ENCODE measurements at regions not wholly inside any gene's neighbourhood (a gene's known extent, or its start where the extent isn't known, plus 50 kb on each side); places are given as distances from the start of the nearest gene placed in this dataset.

DNA sequence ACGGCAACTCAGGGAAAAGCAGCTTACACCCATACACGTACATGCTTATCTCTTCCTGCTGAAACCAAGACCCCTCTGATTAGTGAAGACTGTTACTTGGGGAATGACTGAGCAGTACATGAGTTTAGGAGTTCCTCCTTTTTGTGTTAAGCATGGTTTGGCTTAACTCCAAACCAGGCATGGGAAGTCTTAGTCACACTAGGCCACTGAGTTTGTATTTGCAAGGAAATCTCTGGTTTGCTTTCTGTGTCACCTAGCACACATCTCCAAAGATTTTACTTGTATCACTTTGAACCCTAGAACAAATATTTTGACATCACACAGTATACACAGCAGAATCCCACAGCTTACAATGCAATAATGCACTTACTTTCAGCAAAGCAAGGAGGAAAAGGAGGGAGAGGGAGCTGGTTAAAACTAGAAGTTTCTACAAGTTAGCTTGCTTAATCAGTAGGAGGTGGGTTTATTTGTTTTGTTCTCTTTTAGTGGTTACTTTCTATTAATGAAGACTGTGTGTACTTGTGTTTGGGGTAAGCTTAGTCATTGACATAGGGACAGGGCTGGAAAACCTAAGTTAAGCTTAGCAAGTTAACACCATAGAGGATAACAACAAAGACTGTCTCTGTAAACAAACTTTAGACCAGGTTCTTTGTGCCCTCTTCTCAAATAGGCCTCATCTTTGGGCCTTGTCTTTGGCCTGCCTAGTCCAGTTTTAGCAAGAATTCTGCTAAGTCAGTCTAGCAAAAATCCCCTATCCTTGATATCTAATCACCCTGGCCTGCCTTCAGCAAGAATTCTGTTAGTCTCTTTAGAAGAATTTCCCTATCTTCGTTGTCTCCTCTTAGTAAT is 219.4 kb downstream of the MREG start (continued):
- TF ChIP-seq, protein P1, sequence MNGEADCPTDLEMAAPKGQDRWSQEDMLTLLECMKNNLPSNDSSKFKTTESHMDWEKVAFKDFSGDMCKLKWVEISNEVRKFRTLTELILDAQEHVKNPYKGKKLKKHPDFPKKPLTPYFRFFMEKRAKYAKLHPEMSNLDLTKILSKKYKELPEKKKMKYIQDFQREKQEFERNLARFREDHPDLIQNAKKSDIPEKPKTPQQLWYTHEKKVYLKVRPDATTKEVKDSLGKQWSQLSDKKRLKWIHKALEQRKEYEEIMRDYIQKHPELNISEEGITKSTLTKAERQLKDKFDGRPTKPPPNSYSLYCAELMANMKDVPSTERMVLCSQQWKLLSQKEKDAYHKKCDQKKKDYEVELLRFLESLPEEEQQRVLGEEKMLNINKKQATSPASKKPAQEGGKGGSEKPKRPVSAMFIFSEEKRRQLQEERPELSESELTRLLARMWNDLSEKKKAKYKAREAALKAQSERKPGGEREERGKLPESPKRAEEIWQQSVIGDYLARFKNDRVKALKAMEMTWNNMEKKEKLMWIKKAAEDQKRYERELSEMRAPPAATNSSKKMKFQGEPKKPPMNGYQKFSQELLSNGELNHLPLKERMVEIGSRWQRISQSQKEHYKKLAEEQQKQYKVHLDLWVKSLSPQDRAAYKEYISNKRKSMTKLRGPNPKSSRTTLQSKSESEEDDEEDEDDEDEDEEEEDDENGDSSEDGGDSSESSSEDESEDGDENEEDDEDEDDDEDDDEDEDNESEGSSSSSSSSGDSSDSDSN (CRISPR knock-in tag; IDR thresholded peaks at IDR 0.05), result peak; percentile 52; the same call in 1 of the 2 replicates
- TF ChIP-seq, protein P2, sequence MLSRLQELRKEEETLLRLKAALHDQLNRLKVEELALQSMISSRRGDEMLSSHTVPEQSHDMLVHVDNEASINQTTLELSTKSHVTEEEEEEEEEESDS (CRISPR knock-in tag; IDR thresholded peaks at IDR 0.05; ENCODE audit: borderline replicate concordance), result 0 out of 2 replicates have a peak, but pooled peaks have one; percentile 78
- TF ChIP-seq ZNF451 (CRISPR knock-in tag; IDR thresholded peaks at IDR 0.05) (peak; percentile 27; the same call in 1 of the 2 replicates), ETV5 (CRISPR knock-in tag; IDR thresholded peaks at IDR 0.05; ENCODE audit: borderline replicate concordance) (peak; percentile 96), RXRA (CRISPR knock-in tag; IDR thresholded peaks at IDR 0.05) (peak; percentile 56; the same call in 1 of the 2 replicates), MAFG (CRISPR knock-in tag; IDR thresholded peaks at IDR 0.05) (no peak), HDAC2 (CRISPR knock-in tag; IDR thresholded peaks at IDR 0.05) (peak; percentile 98), ZNF558 (CRISPR knock-in tag; IDR thresholded peaks at IDR 0.05; ENCODE audit: borderline replicate concordance) (peak; percentile 65; the same call in 1 of the 2 replicates), ZNF180 (CRISPR knock-in tag; IDR thresholded peaks at IDR 0.05; ENCODE audit: borderline replicate concordance, low read depth) (no peak), GLI4 (CRISPR knock-in tag; IDR thresholded peaks at IDR 0.05; ENCODE audit: borderline replicate concordance) (no peak), ZNF101 (CRISPR knock-in tag; IDR thresholded peaks at IDR 0.05; ENCODE audit: borderline replicate concordance, low read depth) (no peak), KMT2B (CRISPR knock-in tag; IDR thresholded peaks at IDR 0.05) (peak; percentile 77)
- TF ChIP-seq, protein P3, sequence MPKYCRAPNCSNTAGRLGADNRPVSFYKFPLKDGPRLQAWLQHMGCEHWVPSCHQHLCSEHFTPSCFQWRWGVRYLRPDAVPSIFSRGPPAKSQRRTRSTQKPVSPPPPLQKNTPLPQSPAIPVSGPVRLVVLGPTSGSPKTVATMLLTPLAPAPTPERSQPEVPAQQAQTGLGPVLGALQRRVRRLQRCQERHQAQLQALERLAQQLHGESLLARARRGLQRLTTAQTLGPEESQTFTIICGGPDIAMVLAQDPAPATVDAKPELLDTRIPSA (CRISPR knock-in tag; IDR thresholded peaks at IDR 0.05; ENCODE audit: borderline replicate concordance), result no peak
- TF ChIP-seq, protein P4, sequence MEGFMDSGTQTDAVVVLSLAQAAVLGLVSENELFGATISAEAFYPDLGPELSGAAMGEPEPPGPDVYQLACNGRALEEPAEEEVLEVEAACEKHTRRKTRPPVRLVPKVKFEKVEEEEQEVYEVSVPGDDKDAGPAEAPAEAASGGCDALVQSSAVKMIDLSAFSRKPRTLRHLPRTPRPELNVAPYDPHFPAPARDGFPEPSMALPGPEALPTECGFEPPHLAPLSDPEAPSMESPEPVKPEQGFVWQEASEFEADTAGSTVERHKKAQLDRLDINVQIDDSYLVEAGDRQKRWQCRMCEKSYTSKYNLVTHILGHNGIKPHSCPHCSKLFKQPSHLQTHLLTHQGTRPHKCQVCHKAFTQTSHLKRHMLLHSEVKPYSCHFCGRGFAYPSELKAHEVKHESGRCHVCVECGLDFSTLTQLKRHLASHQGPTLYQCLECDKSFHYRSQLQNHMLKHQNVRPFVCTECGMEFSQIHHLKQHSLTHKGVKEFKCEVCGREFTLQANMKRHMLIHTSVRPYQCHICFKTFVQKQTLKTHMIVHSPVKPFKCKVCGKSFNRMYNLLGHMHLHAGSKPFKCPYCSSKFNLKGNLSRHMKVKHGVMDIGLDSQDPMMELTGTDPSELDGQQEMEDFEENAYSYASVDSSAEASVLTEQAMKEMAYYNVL (CRISPR knock-in tag; IDR thresholded peaks at IDR 0.05; ENCODE audit: borderline replicate concordance), result peak; percentile 97; the same call in 1 of the 2 replicates
- TF ChIP-seq, protein P5, sequence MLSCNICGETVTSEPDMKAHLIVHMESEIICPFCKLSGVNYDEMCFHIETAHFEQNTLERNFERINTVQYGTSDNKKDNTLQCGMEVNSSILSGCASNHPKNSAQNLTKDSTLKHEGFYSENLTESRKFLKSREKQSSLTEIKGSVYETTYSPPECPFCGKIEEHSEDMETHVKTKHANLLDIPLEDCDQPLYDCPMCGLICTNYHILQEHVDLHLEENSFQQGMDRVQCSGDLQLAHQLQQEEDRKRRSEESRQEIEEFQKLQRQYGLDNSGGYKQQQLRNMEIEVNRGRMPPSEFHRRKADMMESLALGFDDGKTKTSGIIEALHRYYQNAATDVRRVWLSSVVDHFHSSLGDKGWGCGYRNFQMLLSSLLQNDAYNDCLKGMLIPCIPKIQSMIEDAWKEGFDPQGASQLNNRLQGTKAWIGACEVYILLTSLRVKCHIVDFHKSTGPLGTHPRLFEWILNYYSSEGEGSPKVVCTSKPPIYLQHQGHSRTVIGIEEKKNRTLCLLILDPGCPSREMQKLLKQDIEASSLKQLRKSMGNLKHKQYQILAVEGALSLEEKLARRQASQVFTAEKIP (CRISPR knock-in tag; IDR thresholded peaks at IDR 0.05; ENCODE audit: borderline replicate concordance), result no peak
- TF ChIP-seq, protein P6, sequence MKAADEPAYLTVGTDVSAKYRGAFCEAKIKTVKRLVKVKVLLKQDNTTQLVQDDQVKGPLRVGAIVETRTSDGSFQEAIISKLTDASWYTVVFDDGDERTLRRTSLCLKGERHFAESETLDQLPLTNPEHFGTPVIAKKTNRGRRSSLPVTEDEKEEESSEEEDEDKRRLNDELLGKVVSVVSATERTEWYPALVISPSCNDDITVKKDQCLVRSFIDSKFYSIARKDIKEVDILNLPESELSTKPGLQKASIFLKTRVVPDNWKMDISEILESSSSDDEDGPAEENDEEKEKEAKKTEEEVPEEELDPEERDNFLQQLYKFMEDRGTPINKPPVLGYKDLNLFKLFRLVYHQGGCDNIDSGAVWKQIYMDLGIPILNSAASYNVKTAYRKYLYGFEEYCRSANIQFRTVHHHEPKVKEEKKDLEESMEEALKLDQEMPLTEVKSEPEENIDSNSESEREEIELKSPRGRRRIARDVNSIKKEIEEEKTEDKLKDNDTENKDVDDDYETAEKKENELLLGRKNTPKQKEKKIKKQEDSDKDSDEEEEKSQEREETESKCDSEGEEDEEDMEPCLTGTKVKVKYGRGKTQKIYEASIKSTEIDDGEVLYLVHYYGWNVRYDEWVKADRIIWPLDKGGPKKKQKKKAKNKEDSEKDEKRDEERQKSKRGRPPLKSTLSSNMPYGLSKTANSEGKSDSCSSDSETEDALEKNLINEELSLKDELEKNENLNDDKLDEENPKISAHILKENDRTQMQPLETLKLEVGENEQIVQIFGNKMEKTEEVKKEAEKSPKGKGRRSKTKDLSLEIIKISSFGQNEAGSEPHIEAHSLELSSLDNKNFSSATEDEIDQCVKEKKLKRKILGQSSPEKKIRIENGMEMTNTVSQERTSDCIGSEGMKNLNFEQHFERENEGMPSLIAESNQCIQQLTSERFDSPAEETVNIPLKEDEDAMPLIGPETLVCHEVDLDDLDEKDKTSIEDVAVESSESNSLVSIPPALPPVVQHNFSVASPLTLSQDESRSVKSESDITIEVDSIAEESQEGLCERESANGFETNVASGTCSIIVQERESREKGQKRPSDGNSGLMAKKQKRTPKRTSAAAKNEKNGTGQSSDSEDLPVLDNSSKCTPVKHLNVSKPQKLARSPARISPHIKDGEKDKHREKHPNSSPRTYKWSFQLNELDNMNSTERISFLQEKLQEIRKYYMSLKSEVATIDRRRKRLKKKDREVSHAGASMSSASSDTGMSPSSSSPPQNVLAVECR (CRISPR knock-in tag; IDR thresholded peaks at IDR 0.05; ENCODE audit: borderline replicate concordance), result peak; percentile 28; the same call in 1 of the 2 replicates

Data from HepG2 (cell line).